ENCODE measurements at regions not wholly inside any gene's neighbourhood (a gene's known extent, or its start where the extent isn't known, plus 50 kb on each side); places are given as distances from the start of the nearest gene placed in this dataset.
"Not testable (repeated sequence)": the region's sequence is repeated elsewhere in the genome, so short reads cannot be mapped to it uniquely, and the experiment has no call there.

GRCh38 chr9:30107134-30107533 is 2277.3 kb upstream of the ACO1 start:
- DNase-seq = not testable (repeated sequence)

- DNase-seq = no peak
Observed at GRCh38 chr9:30116673-30117217, 2267.7 kb upstream of the ACO1 start.

- no peak for DNase-seq
Observed at GRCh38 chr9:30120666-30121065, 2263.8 kb upstream of the ACO1 start.

- DNase-seq = no peak
Observed at GRCh38 chr9:30121611-30122010, 2262.8 kb upstream of the ACO1 start.

GRCh38 chr9:30125881-30126280 is 2258.6 kb upstream of the ACO1 start:
- no peak for DNase-seq

- no peak for DNase-seq
Observed at GRCh38 chr9:30127371-30127770, 2257.1 kb upstream of the ACO1 start.

- no peak for DNase-seq
Observed at GRCh38 chr9:30140407-30140806, 2244.0 kb upstream of the ACO1 start.

GRCh38 chr9:30160570-30160969 is 2223.9 kb upstream of the ACO1 start:
- DNase-seq = no peak

- no peak for DNase-seq
Observed at GRCh38 chr9:30172206-30172605, 2212.2 kb upstream of the ACO1 start.

- DNase-seq = no peak
Observed at GRCh38 chr9:30178610-30179009, 2205.8 kb upstream of the ACO1 start.

GRCh38 chr9:30193421-30193820 is 2191.0 kb upstream of the ACO1 start:
- DNase-seq = no peak

GRCh38 chr9:30196941-30197340 is 2187.5 kb upstream of the ACO1 start:
- no peak for DNase-seq

GRCh38 chr9:30197453-30197852 is 2187.0 kb upstream of the ACO1 start:
- DNase-seq = no peak

GRCh38 chr9:30197954-30198353 is 2186.5 kb upstream of the ACO1 start:
- peak; percentile 3 for DNase-seq

- no peak for DNase-seq
Observed at GRCh38 chr9:30198463-30199309, 2185.8 kb upstream of the ACO1 start.

- no peak for DNase-seq
Observed at GRCh38 chr9:30201024-30201423, 2183.4 kb upstream of the ACO1 start.

- DNase-seq = no peak
Observed at GRCh38 chr9:30235068-30235467, 2149.4 kb upstream of the ACO1 start.

GRCh38 chr9:30235564-30235963 is 2148.9 kb upstream of the ACO1 start:
- no peak for DNase-seq

- DNase-seq = no peak
Observed at GRCh38 chr9:30239878-30240277, 2144.6 kb upstream of the ACO1 start.

GRCh38 chr9:30243467-30243866 is 2141.0 kb upstream of the ACO1 start:
- DNase-seq = no peak

GRCh38 chr9:30244877-30245276 is 2139.6 kb upstream of the ACO1 start:
- no peak for DNase-seq

- no peak for DNase-seq
Observed at GRCh38 chr9:30250872-30251271, 2133.6 kb upstream of the ACO1 start.

- no peak for DNase-seq
Observed at GRCh38 chr9:30258094-30258493, 2126.3 kb upstream of the ACO1 start.

GRCh38 chr9:30280229-30280900 is 2104.1 kb upstream of the ACO1 start:
- no peak for DNase-seq
